T47D (cell line): ENCODE measurements at regions not wholly inside any gene's neighbourhood (a gene's known extent, or its start where the extent isn't known, plus 50 kb on each side); places are given as distances from the start of the nearest gene placed in this dataset.

Experiments
- DNase-seq, 2 experiments: peaks; one replicate each; pipeline versions ENCODE4 v3.0.0 to v3.0.0-alpha.2; 2011 to 2012; ENCODE audit warnings: low read depth in 1 of 2, low spot score in 1 of 2
- JUND ChIP-seq: IDR thresholded peaks from 2 replicates; pipeline ENCODE4 v1.6.1; 2012; ENCODE audit warnings: low read depth
- in situ Hi-C: cut with HindIII; loops from 2 replicates; pipeline ENCODE4 v1.10.0; 2016; ENCODE audit warnings: low sequenced_read_pairs, low pct_unique_long_range_greater_than_20kb

GRCh38 chr5:57124014-57124413 lies 49.8 kb upstream of the GPBP1 start:
- TF ChIP-seq JUND, result no peak
- in situ Hi-C loops, result no loop called here
- DNase-seq, result no peak
